Neural cell (in vitro differentiated cells): ENCODE measurements at regions not wholly inside any gene's neighbourhood (a gene's known extent, or its start where the extent isn't known, plus 50 kb on each side); places are given as distances from the start of the nearest gene placed in this dataset.

Experiments
- H2AFZ ChIP-seq: fragments of 200-600, 300-800 bp; sonication (generic), shearing (Covaris generic); 2 replicates; pipeline ENCODE4 v1.6.0; 2014; ENCODE audit warnings: low read depth, mild to moderate bottlenecking, antibody characterized with exemption, low read length, moderate library complexity
- H3F3A ChIP-seq: fragments of 200-600 bp; shearing (Covaris generic); 2 replicates; pipeline ENCODE4 v1.6.1; 2016; ENCODE audit warnings: mild to moderate bottlenecking, moderate library complexity, mixed read lengths, antibody characterized with exemption, low read length; ENCODE audit not compliant: insufficient read depth, poor library complexity, severe bottlenecking
- H3K27ac ChIP-seq: fragments of 200-600, 300-800 bp; sonication (generic), shearing (Covaris generic); 2 replicates; pipeline ENCODE4 v1.5.1; 2014; ENCODE audit warnings: mild to moderate bottlenecking, low read length, moderate library complexity
- H3K27me3 ChIP-seq: fragments of 300-800, 200-600 bp; sonication (generic), shearing (Covaris generic); 2 replicates; pipeline ENCODE4 v1.6.0; 2014; ENCODE audit warnings: mild to moderate bottlenecking, low read depth, low read length, moderate library complexity; ENCODE audit not compliant: insufficient read depth
- H3K36me3 ChIP-seq: fragments of 300-800, 200-600 bp; sonication (generic), shearing (Covaris generic); 2 replicates; pipeline ENCODE4 v1.5.1; 2014; ENCODE audit warnings: mild to moderate bottlenecking, antibody characterized with exemption, low read length, moderate library complexity; ENCODE audit not compliant: insufficient read depth
- H3K4me2 ChIP-seq: fragments of 300-800, 200-600 bp; sonication (generic), shearing (Covaris generic); 2 replicates; pipeline ENCODE4 v1.6.0; 2014; ENCODE audit warnings: mild to moderate bottlenecking, low read length
- H3K4me3 ChIP-seq: fragments of 300-800, 200-600 bp; sonication (generic), shearing (Covaris generic); 2 replicates; pipeline ENCODE4 v1.5.1; 2014; ENCODE audit warnings: mild to moderate bottlenecking, low read length, moderate library complexity
- H3K79me2 ChIP-seq: fragments of 200-600 bp; shearing (Covaris generic); replicated peaks from 2 replicates; pipeline ENCODE4 v1.6.0; 2014; ENCODE audit warnings: mild to moderate bottlenecking, low read length, moderate library complexity; ENCODE audit not compliant: insufficient read depth
- H3K9ac ChIP-seq: fragments of 300-800, 200-600 bp; sonication (generic), shearing (Covaris generic); 2 replicates; pipeline ENCODE4 v1.6.1; 2016; ENCODE audit warnings: mild to moderate bottlenecking, low read length, mixed read lengths
- H3K9me2 ChIP-seq: fragments of 200-600 bp; shearing (Covaris generic); 2 replicates; pipeline ENCODE4 v1.6.1; 2016; ENCODE audit warnings: mild to moderate bottlenecking, low read length, mixed read lengths; ENCODE audit not compliant: insufficient read depth
- H3K9me3 ChIP-seq: fragments of 200-600, 300-800 bp; sonication (generic), shearing (Covaris generic); 2 replicates; pipeline ENCODE4 v1.6.1; 2016; ENCODE audit warnings: mild to moderate bottlenecking, mixed run types, low read length, moderate library complexity, mixed read lengths
- H4K20me1 ChIP-seq: fragments of 200-600 bp; shearing (Covaris generic); 2 replicates; pipeline ENCODE4 v1.6.1; 2016; ENCODE audit warnings: mild to moderate bottlenecking, mixed run types; ENCODE audit not compliant: insufficient read depth
- CTCF ChIP-seq: fragments of 450-650 bp; IDR thresholded peaks from 2 replicates; pipeline ENCODE4 v1.5.1; 2014; ENCODE audit warnings: antibody characterized with exemption, mild to moderate bottlenecking, moderate library complexity; ENCODE audit not compliant: poor library complexity, severe bottlenecking
- EP300 ChIP-seq: fragments of 450-650 bp; conservative IDR thresholded peaks from 2 replicates; pipeline ENCODE4 v1.6.1; 2014; ENCODE audit warnings: antibody characterized with exemption, mild to moderate bottlenecking, moderate library complexity; ENCODE audit not compliant: poor library complexity, severe bottlenecking
- EZH2 ChIP-seq: fragments of 200-600, 300-800 bp; shearing (Covaris generic), sonication (generic); IDR thresholded peaks from 2 replicates; pipeline ENCODE4 v1.6.1; 2014; ENCODE audit warnings: antibody characterized with exemption, low read length, borderline replicate concordance, mild to moderate bottlenecking; ENCODE audit not compliant: insufficient read depth, poor library complexity, severe bottlenecking
- MXI1 ChIP-seq: fragments of 450-650 bp; conservative IDR thresholded peaks from 2 replicates; pipeline ENCODE4 v1.6.1; 2014; ENCODE audit warnings: antibody characterized with exemption, mild to moderate bottlenecking; ENCODE audit not compliant: poor library complexity, severe bottlenecking
- POLR2AphosphoS5 ChIP-seq: IDR thresholded peaks from 2 replicates; pipeline ENCODE4 v1.6.1; 2012
- RAD21 ChIP-seq: fragments of 450-650 bp; conservative IDR thresholded peaks from 2 replicates; pipeline ENCODE4 v1.6.1; 2014; ENCODE audit warnings: antibody characterized with exemption, mild to moderate bottlenecking, moderate library complexity
- REST ChIP-seq: IDR thresholded peaks from 2 replicates; pipeline ENCODE4 v1.6.1; 2012; ENCODE audit warnings: borderline replicate concordance
- SMC3 ChIP-seq: fragments of 450-650 bp; conservative IDR thresholded peaks from 2 replicates; pipeline ENCODE4 v1.6.1; 2014; ENCODE audit warnings: antibody characterized with exemption, mild to moderate bottlenecking, moderate library complexity; ENCODE audit not compliant: poor library complexity
- TAF1 ChIP-seq: IDR thresholded peaks from 2 replicates; pipeline ENCODE4 v1.6.1; 2012; ENCODE audit warnings: low read depth

GRCh38 chr14:94897082-94897481, 127.2 kb upstream of the GSC start:
- Histone ChIP-seq H3K79me2 (no peaks in the 10 kb centered on the region), H3K4me2 (no peak overlapping the region), H3K4me3 (no peak overlapping the region), H3K27me3 (no peaks in the 10 kb centered on the region), H3F3A (no peaks in the 10 kb centered on the region), H3K9me3 (no peaks in the 10 kb centered on the region), H3K9ac (no peak overlapping the region), H4K20me1 (no peaks in the 10 kb centered on the region), H3K36me3 (no peaks in the 10 kb centered on the region), H3K9me2 (no peaks in the 10 kb centered on the region), H2AFZ (no peak overlapping the region), H3K27ac (no peak overlapping the region)
- no peak for TF ChIP-seq POLR2AphosphoS5
- no peak for TF ChIP-seq EZH2
- no peak for TF ChIP-seq EP300
- no peak for TF ChIP-seq RAD21
- TF ChIP-seq MXI1 = no peak
- no peak for TF ChIP-seq REST
- no peak for TF ChIP-seq TAF1
- no peak for TF ChIP-seq CTCF
- no peak for TF ChIP-seq SMC3

GRCh38 chr14:94893411-94894160, 123.7 kb upstream of the GSC start:
- Histone ChIP-seq H3K4me3 (no peak overlapping the region), H4K20me1 (no peaks in the 10 kb centered on the region), H3K9ac (no peak overlapping the region), H2AFZ (no peak overlapping the region), H3F3A (no peaks in the 10 kb centered on the region), H3K27ac (no peak overlapping the region), H3K79me2 (no peaks in the 10 kb centered on the region), H3K9me3 (no peaks in the 10 kb centered on the region), H3K9me2 (no peaks in the 10 kb centered on the region), H3K4me2 (no peak overlapping the region), H3K36me3 (no peaks in the 10 kb centered on the region), H3K27me3 (no peaks in the 10 kb centered on the region)
- TF ChIP-seq EP300 (no peak), RAD21 (no peak)
